NCI-H1436 (cell line): ENCODE measurements at regions not wholly inside any gene's neighbourhood (a gene's known extent, or its start where the extent isn't known, plus 50 kb on each side); places are given as distances from the start of the nearest gene placed in this dataset.
"Not testable (repeated sequence)": the region's sequence is repeated elsewhere in the genome, so short reads cannot be mapped to it uniquely, and the experiment has no call there.

Source experiments
- DNase-seq: peaks from one replicate; lab custom pipeline; 2025; lab: John Stamatoyannopoulos, UW

GRCh38 chr13:106098778-106099177 lies 436.7 kb downstream of the EFNB2 start:
- no peak for DNase-seq

- no peak for DNase-seq
Observed at GRCh38 chr13:106096661-106097092, 438.8 kb downstream of the EFNB2 start.

GRCh38 chr13:106095919-106096318 lies 439.5 kb downstream of the EFNB2 start:
- DNase-seq, result no peak

GRCh38 chr13:106095406-106095805 lies 440.1 kb downstream of the EFNB2 start:
- DNase-seq, result no peak

- DNase-seq, result no peak
Observed at GRCh38 chr13:106090001-106090400, 445.5 kb downstream of the EFNB2 start.

GRCh38 chr13:106089261-106089980 lies 446.0 kb downstream of the EFNB2 start:
- DNase-seq, result no peak

GRCh38 chr13:106088085-106088484 lies 447.4 kb downstream of the EFNB2 start:
- DNase-seq, result no peak

GRCh38 chr13:106087201-106087600 lies 448.3 kb downstream of the EFNB2 start:
- DNase-seq, result peak; percentile 19

- no peak for DNase-seq
Observed at GRCh38 chr13:106083620-106084350, 451.7 kb downstream of the EFNB2 start.

- not testable (repeated sequence) for DNase-seq
Observed at GRCh38 chr13:106081221-106081620, 454.2 kb downstream of the EFNB2 start.

GRCh38 chr13:106078191-106078590 lies 457.3 kb downstream of the EFNB2 start:
- DNase-seq, result no peak

- DNase-seq, result no peak
Observed at GRCh38 chr13:106077017-106077416, 458.4 kb downstream of the EFNB2 start.

- DNase-seq, result no peak
Observed at GRCh38 chr13:106072014-106072413, 463.4 kb downstream of the EFNB2 start.

- DNase-seq, result no peak
Observed at GRCh38 chr13:106063591-106064313, 471.7 kb downstream of the EFNB2 start.

GRCh38 chr13:106061781-106062180 lies 473.7 kb downstream of the EFNB2 start:
- no peak for DNase-seq

GRCh38 chr13:106056851-106057250 lies 478.6 kb downstream of the EFNB2 start:
- no peak for DNase-seq

- no peak for DNase-seq
Observed at GRCh38 chr13:106052200-106052767, 483.2 kb downstream of the EFNB2 start.

- no peak for DNase-seq
Observed at GRCh38 chr13:106049171-106049570, 486.3 kb downstream of the EFNB2 start.

GRCh38 chr13:106048386-106048785 lies 487.1 kb downstream of the EFNB2 start:
- no peak for DNase-seq

- DNase-seq, result no peak
Observed at GRCh38 chr13:106047859-106048258, 487.6 kb downstream of the EFNB2 start.

- no peak for DNase-seq
Observed at GRCh38 chr13:106042996-106043581, 492.4 kb downstream of the EFNB2 start.

GRCh38 chr13:106041445-106041844 lies 494.0 kb downstream of the EFNB2 start:
- DNase-seq, result no peak
